CD4-positive, CD25-positive, alpha-beta regulatory T cell (primary cell): ENCODE measurements at regions not wholly inside any gene's neighbourhood (a gene's known extent, or its start where the extent isn't known, plus 50 kb on each side); places are given as distances from the start of the nearest gene placed in this dataset.

ENCODE experiments used
- ATAC-seq, 2 donors: fragments of 150-1000 bp; cut with Tn5 transposase; one replicate each; pipeline ENCODE4 v1.10.0; 2021; ENCODE audit warnings: low read depth in 2 of 2, moderate number of reproducible peaks in 2 of 2, moderate library complexity in 1 of 2
- DNase-seq, 3 donors: peaks; one replicate each; pipeline versions ENCODE4 v3.0.0 to v3.0.0-alpha.2; 2012 to 2022; ENCODE audit warnings: mixed read lengths in 1 of 3
- H3K27ac ChIP-seq: one replicate; pipeline ENCODE4 v1.7.0; 2013; ENCODE audit warnings: mild to moderate bottlenecking, low read length; ENCODE audit not compliant: insufficient read depth, poor library complexity, severe bottlenecking
- H3K27me3 ChIP-seq: one replicate; pipeline ENCODE4 v1.7.0; 2013; ENCODE audit warnings: low read length; ENCODE audit not compliant: control insufficient read depth, insufficient read depth
- H3K36me3 ChIP-seq: one replicate; pipeline ENCODE4 v1.7.0; 2013; ENCODE audit warnings: mild to moderate bottlenecking, low read length, moderate library complexity; ENCODE audit not compliant: control insufficient read depth, insufficient read depth
- H3K4me1 ChIP-seq: 2 replicates; pipeline ENCODE4 v1.7.0; 2013; ENCODE audit warnings: mild to moderate bottlenecking, low read length; ENCODE audit not compliant: insufficient read depth, control insufficient read depth, poor library complexity, severe bottlenecking
- H3K4me3 ChIP-seq: one replicate; pipeline ENCODE4 v1.7.0; 2013; ENCODE audit warnings: low read depth, mild to moderate bottlenecking, low read length, moderate library complexity
- H3K9me3 ChIP-seq, 2 experiments: 1 replicate in 1 of 2; 2 replicates in 1 of 2; pipeline ENCODE4 v1.7.0; 2013; ENCODE audit warnings: low read length in 2 of 2, mild to moderate bottlenecking in 1 of 2, moderate library complexity in 1 of 2; ENCODE audit not compliant: control insufficient read depth in 2 of 2
- H3K27ac Mint-ChIP-seq, 3 donors: one replicate each; pipeline ENCODE4 v1.8.0; 2020 to 2022; ENCODE audit warnings: mild to moderate bottlenecking in 3 of 3, mixed read lengths in 3 of 3, moderate library complexity in 2 of 3
- H3K27me3 Mint-ChIP-seq: one replicate; pipeline ENCODE4 v1.8.0; 2022; ENCODE audit warnings: mild to moderate bottlenecking, mixed read lengths
- H3K36me3 Mint-ChIP-seq: one replicate; pipeline ENCODE4 v1.8.0; 2020; ENCODE audit warnings: mixed read lengths
- H3K4me1 Mint-ChIP-seq, 4 donors: one replicate each; pipeline ENCODE4 v1.8.0; 2020 to 2022; ENCODE audit warnings: mixed read lengths in 4 of 4, mild to moderate bottlenecking in 1 of 4
- H3K4me3 Mint-ChIP-seq, 4 donors: one replicate each; pipeline ENCODE4 v1.8.0; 2020 to 2022; ENCODE audit warnings: mild to moderate bottlenecking in 4 of 4, mixed read lengths in 4 of 4, moderate library complexity in 3 of 4
- H3K9me3 Mint-ChIP-seq, 7 donors: one replicate each; pipeline ENCODE4 v1.8.0; 2020 to 2022; ENCODE audit warnings: mixed read lengths in 7 of 7, mild to moderate bottlenecking in 3 of 7, moderate library complexity in 2 of 7

- Mint-ChIP-seq H3K4me3 (no peak overlapping the region), H3K9me3 (peaks cover 0 to 3% (median 0%) of the 10 kb centered on the region in 7 donors), H3K27me3 (no peaks in the 10 kb centered on the region), H3K36me3 (no peaks in the 10 kb centered on the region), H3K27ac (no peak overlapping the region), H3K4me1 (no peaks in the 10 kb centered on the region)
- ATAC-seq, result no peak
- no peaks in the 10 kb centered on the region for H3K27me3 ChIP-seq
- H3K4me1 ChIP-seq, result no peaks in the 10 kb centered on the region
- no peak overlapping the region for H3K4me3 ChIP-seq
- no peak overlapping the region for H3K27ac ChIP-seq
- H3K9me3 ChIP-seq, result no peaks in the 10 kb centered on the region
- DNase-seq, result no peak
- no peaks in the 10 kb centered on the region for H3K36me3 ChIP-seq
Measured at GRCh38 chrX:69102612-69103194, 62.5 kb downstream of the PJA1 start.

DNA sequence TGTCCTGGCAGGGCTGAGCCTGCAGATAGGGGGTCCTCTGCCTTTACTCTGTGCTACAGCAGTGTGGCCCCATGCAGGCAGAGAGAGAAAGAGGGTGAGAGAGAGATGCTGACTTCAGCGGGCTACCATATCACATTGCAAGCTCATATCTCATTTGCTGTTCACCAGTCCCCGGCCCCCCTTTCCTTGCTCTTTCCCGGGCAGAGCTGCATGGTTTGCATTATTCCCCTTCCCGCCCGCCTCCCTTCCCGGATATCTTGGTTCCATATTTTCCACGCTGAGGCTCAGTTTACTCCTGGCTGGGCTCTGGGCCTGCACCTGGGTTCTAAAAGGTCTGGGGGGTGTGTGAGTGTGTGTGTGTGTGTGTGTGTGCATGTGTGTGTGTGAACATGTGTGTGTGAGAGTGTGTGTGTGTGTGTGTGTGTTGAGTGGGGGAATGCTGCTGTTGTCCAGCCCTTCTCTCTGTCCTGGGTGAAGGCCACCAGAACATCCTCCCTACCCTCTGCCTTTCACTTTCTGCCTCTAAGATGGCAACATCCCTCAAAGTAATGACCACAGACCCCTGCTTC lies 63.5 kb downstream of the PJA1 start:
- Mint-ChIP-seq H3K4me1 (no peaks in the 10 kb centered on the region), H3K9me3 (peaks cover 0 to 3% (median 0%) of the 10 kb centered on the region in 7 donors), H3K27ac (no peak overlapping the region), H3K36me3 (no peaks in the 10 kb centered on the region), H3K27me3 (no peaks in the 10 kb centered on the region), H3K4me3 (no peak overlapping the region)
- Histone ChIP-seq H3K27me3 (no peaks in the 10 kb centered on the region), H3K4me1 (no peaks in the 10 kb centered on the region), H3K36me3 (no peaks in the 10 kb centered on the region), H3K4me3 (no peak overlapping the region), H3K9me3 (no peaks in the 10 kb centered on the region), H3K27ac (no peak overlapping the region)
- DNase-seq, result no peak
- no peak for ATAC-seq

DNA sequence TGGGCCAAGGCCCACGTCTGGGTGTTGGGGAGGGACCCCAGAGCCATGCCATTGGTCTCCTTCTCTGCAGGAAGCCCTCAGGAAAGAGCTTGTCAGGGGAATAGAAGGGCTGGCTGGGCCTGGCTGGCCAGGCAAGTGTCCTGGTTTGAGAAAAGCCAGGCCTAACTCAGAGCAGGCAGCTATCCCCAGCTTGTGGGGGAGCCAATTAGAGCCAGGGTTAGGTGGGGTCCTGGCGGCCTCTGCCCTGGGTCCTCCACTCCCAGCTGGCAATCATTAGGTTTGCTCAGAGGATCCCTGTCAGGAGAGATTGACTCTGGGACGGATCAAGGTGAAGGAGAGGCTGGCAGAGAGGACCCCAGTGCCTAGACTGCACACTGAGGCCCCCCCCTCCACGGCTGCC lies 64.8 kb downstream of the PJA1 start:
- no peak overlapping the region for H3K4me3 ChIP-seq
- no peaks in the 10 kb centered on the region for H3K27me3 Mint-ChIP-seq
- H3K4me1 Mint-ChIP-seq, result no peaks in the 10 kb centered on the region

GRCh38 chrX:69097451-69098236 lies 67.6 kb downstream of the PJA1 start:
- Mint-ChIP-seq H3K36me3 (no peaks in the 10 kb centered on the region), H3K4me3 (no peak overlapping the region), H3K27ac (no peak overlapping the region), H3K27me3 (no peaks in the 10 kb centered on the region), H3K9me3 (peaks cover 0 to 1% (median 0%) of the 10 kb centered on the region in 7 donors), H3K4me1 (no peaks in the 10 kb centered on the region)
- H3K27ac ChIP-seq, result no peak overlapping the region
- H3K27me3 ChIP-seq, result no peaks in the 10 kb centered on the region
- no peak overlapping the region for H3K4me3 ChIP-seq
- no peak for ATAC-seq
- DNase-seq, result no peak
- H3K9me3 ChIP-seq, result no peaks in the 10 kb centered on the region
- no peaks in the 10 kb centered on the region for H3K36me3 ChIP-seq
- H3K4me1 ChIP-seq, result no peaks in the 10 kb centered on the region

More for the DNA sequence above, 64.8 kb downstream of the PJA1 start:
- DNase-seq (no peak), ATAC-seq (no peak)
- no peak overlapping the region for H3K27ac Mint-ChIP-seq
- Histone ChIP-seq H3K9me3 (no peaks in the 10 kb centered on the region), H3K27me3 (no peaks in the 10 kb centered on the region), H3K36me3 (no peaks in the 10 kb centered on the region), H3K4me1 (no peaks in the 10 kb centered on the region), H3K27ac (no peak overlapping the region)
- peaks cover 0 to 3% (median 0%) of the 10 kb centered on the region in 7 donors for H3K9me3 Mint-ChIP-seq
- no peaks in the 10 kb centered on the region for H3K36me3 Mint-ChIP-seq
- no peak overlapping the region for H3K4me3 Mint-ChIP-seq

DNA sequence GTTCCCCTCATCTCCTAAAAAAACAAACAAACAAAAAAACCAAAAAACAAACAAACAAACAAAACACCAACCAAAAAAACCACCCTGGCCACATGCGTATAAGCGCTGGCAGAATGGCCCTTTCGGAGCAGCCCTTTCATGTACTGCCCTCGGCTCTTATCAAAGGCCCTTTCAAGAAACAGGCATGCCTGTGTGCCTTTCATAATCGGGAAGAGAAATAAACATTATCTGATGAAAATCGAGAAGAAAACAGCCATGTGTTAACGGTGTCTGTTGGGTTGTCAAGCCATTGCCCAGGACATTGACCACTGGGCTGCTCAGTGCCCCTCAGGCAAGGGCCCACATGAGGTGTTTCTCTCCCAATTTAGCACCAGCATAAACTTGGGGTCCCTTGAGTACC lies 68.3 kb downstream of the PJA1 start:
- H3K9me3 Mint-ChIP-seq, result peaks cover 0 to 1% (median 0%) of the 10 kb centered on the region in 7 donors
- no peaks in the 10 kb centered on the region for H3K27me3 ChIP-seq
- ATAC-seq (no peak), DNase-seq (no peak)
- H3K4me1 Mint-ChIP-seq, result no peaks in the 10 kb centered on the region
- H3K36me3 ChIP-seq, result no peaks in the 10 kb centered on the region
- H3K27me3 Mint-ChIP-seq, result no peaks in the 10 kb centered on the region
- no peaks in the 10 kb centered on the region for H3K9me3 ChIP-seq
- no peak overlapping the region for H3K4me3 Mint-ChIP-seq
- no peak overlapping the region for H3K27ac ChIP-seq
- H3K36me3 Mint-ChIP-seq, result no peaks in the 10 kb centered on the region
- H3K27ac Mint-ChIP-seq, result no peak overlapping the region
- no peaks in the 10 kb centered on the region for H3K4me1 ChIP-seq
- no peak overlapping the region for H3K4me3 ChIP-seq

DNA sequence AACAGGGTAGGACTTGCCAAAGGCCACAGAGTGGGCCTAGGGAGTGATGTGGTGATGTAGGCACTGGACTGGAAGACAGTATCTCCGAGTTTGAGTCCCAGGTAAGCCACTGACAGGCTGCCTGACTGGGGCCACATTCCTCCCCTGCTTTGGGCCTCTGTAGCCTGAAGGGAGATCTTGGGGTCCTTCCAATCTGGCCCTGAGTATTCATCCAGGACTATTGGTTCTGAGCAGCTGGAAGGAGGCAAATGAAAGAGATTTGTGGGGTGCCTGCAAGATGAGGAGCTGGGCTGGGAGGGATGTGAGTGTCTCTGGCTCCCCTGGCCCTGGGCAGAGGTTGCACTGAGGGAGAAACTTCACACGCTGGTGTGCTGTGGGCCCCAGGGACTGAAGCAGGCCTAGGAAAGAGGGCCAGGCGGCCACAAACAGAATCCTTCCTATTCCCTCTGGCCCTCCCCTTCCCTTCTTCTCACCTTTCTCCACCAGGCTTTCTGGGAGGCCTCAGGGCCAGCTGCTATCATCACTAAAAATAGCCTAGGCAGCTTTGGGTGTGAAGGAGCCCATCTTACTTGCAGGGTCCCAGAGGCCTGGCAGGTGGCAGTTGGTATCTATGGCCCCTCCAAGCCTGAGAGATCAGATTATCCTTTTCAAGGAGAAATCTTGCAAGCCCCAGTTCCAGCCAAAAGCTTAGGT lies 70.1 kb downstream of the PJA1 start:
- no peaks in the 10 kb centered on the region for H3K36me3 ChIP-seq
- Mint-ChIP-seq H3K27ac (no peak overlapping the region), H3K9me3 (peaks cover 0 to 1% (median 0%) of the 10 kb centered on the region in 7 donors), H3K4me1 (no peaks in the 10 kb centered on the region), H3K36me3 (no peaks in the 10 kb centered on the region), H3K4me3 (no peak overlapping the region), H3K27me3 (peaks cover 6% of the 10 kb centered on the region)
- H3K27ac ChIP-seq, result no peak overlapping the region
- ATAC-seq (no peak), DNase-seq (no peak)
- H3K9me3 ChIP-seq, result no peaks in the 10 kb centered on the region
- H3K27me3 ChIP-seq, result no peaks in the 10 kb centered on the region
- no peak overlapping the region for H3K4me3 ChIP-seq
- no peaks in the 10 kb centered on the region for H3K4me1 ChIP-seq

DNA sequence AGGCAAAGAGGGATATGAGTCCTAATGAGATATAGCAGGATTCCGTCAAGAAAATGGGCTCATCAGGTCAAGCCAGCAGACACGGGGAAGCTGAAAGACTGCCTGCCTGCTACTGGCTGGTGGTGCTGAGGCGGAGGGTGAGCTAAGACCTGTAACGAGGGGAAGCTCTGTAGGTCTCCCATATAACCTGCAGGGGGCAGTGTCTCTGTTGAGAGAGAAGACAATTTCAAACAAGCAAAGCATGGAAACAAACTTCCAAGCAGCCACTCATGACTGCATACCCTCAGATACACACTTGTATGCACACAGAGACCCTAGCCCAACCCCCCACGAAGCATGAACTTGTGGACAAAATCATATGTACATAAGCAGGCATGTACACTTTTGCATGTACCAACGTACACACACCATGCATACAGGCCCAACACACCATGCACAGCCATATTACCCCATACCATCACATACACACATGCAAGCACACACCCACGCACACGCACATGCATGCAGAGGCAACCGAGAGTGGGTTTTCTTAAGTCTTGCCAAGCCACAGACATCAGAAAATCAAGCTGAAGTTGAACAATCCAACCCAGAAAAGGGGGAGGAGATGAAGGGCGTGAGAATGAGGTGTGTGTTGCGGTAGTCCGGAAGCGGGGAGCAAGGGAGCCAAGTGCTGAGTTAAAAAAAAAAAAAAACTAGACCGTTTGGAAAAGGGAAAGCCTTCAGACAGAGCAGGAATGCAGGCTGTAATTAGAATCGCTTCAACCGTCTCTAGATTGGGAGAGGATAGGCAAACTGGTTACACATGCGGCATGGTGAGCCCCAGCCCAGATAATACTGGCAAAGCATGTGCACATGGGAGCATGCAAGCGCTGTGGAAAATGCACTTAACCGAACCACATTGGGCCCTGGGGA lies 71.0 kb downstream of the PJA1 start:
- H3K27ac Mint-ChIP-seq, result no peak overlapping the region
- no peaks in the 10 kb centered on the region for H3K4me1 ChIP-seq
- no peak overlapping the region for H3K4me3 ChIP-seq
- H3K36me3 Mint-ChIP-seq, result no peaks in the 10 kb centered on the region
- H3K27me3 Mint-ChIP-seq, result peaks cover 6% of the 10 kb centered on the region
- H3K36me3 ChIP-seq, result no peaks in the 10 kb centered on the region
- H3K4me3 Mint-ChIP-seq, result no peak overlapping the region
- H3K4me1 Mint-ChIP-seq, result no peaks in the 10 kb centered on the region
- no peaks in the 10 kb centered on the region for H3K27me3 ChIP-seq
- no peaks in the 10 kb centered on the region for H3K9me3 ChIP-seq
- H3K27ac ChIP-seq, result no peak overlapping the region
- no peak for ATAC-seq
- DNase-seq, result peak; percentile 7 to 50 (median 24)
- H3K9me3 Mint-ChIP-seq, result no peaks in the 10 kb centered on the region
